Erythroblast (primary cell): ENCODE measurements at regions not wholly inside any gene's neighbourhood (a gene's known extent, or its start where the extent isn't known, plus 50 kb on each side); places are given as distances from the start of the nearest gene placed in this dataset.

Experiments used
- GATA1 ChIP-seq: IDR thresholded peaks from 2 replicates; pipeline ENCODE4 v1.6.1; 2011; ENCODE audit warnings: low read depth, mild to moderate bottlenecking, control low read depth, low read length, moderate library complexity
- POLR2A ChIP-seq: IDR thresholded peaks from 2 replicates; pipeline ENCODE4 v1.6.1; 2011; ENCODE audit warnings: mild to moderate bottlenecking, low read length

DNA sequence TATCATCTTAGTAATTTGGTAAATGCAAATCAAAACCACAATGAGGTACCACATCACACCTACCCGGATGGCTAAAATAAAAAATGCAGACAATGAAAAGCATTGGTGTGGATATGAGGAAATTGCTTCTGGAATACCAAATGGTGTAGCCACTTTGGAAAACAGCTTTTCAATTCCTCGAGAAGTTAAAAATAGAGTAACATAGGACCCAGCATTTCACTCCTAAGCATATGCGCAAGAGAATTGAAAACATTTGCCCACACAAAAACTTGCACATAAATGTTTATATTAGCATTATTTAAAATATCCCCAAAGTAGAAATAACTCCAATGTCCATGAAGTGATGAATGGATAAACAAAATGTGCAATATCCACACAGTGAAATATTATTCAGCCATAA lies 608.7 kb downstream of the ISL1 start:
- TF ChIP-seq POLR2A (no peak), GATA1 (no peak)
